Activated B cell treated with CpG ODN at 0.5 μM for 24 hours (primary cell): ENCODE measurements at regions not wholly inside any gene's neighbourhood (a gene's known extent, or its start where the extent isn't known, plus 50 kb on each side); places are given as distances from the start of the nearest gene placed in this dataset.

Source experiments
- ATAC-seq: fragments of 200-7000 bp; cut with Tn5 transposase; one replicate; pipeline ENCODE4 v1.10.0; 2021; ENCODE audit warnings: low read depth, mild to moderate bottlenecking, moderate library complexity
- CTCF ChIA-PET: fragments of 350-600 bp; sonication (Branson Sonifier 250); formaldehyde crosslinking; loops from one replicate; lab custom pipeline; 2021; ENCODE audit warnings: antibody characterized with exemption; lab: Charles Lee
- POLR2A ChIA-PET: fragments of 350-600 bp; sonication (Branson Sonifier 250); formaldehyde crosslinking; loops from one replicate; lab custom pipeline; 2021; ENCODE audit warnings: antibody characterized with exemption; lab: Charles Lee
- DNase-seq: peaks from one replicate; pipeline ENCODE4 v3.0.0; 2022
- H3K27ac Mint-ChIP-seq: one replicate; pipeline ENCODE4 v1.8.0; 2020; ENCODE audit warnings: mixed read lengths
- H3K27me3 Mint-ChIP-seq: one replicate; pipeline ENCODE4 v1.8.0; 2021; ENCODE audit warnings: mixed read lengths
- H3K36me3 Mint-ChIP-seq: one replicate; pipeline ENCODE4 v1.8.0; 2021; ENCODE audit warnings: low read depth, mixed read lengths
- H3K4me1 Mint-ChIP-seq: one replicate; pipeline ENCODE4 v1.8.0; 2021; ENCODE audit warnings: mixed read lengths
- H3K4me3 Mint-ChIP-seq: one replicate; pipeline ENCODE4 v1.8.0; 2020; ENCODE audit warnings: mild to moderate bottlenecking, mixed read lengths
- H3K9me3 Mint-ChIP-seq: one replicate; pipeline ENCODE4 v1.8.0; 2020; ENCODE audit warnings: mixed read lengths
- intact Hi-C: fragments of 100-400 bp; cut with micrococcal nuclease; formaldehyde crosslinking; loops from one replicate; pipeline ENCODE4 v1.15.1; 2024
- TF ChIP-seq, protein P1 (sequence below): fragments of 200-600 bp; IDR thresholded peaks from one replicate; pipeline ENCODE4 v1.8.0; 2022; ENCODE audit warnings: antibody characterized with exemption, mild to moderate bottlenecking

DNA sequence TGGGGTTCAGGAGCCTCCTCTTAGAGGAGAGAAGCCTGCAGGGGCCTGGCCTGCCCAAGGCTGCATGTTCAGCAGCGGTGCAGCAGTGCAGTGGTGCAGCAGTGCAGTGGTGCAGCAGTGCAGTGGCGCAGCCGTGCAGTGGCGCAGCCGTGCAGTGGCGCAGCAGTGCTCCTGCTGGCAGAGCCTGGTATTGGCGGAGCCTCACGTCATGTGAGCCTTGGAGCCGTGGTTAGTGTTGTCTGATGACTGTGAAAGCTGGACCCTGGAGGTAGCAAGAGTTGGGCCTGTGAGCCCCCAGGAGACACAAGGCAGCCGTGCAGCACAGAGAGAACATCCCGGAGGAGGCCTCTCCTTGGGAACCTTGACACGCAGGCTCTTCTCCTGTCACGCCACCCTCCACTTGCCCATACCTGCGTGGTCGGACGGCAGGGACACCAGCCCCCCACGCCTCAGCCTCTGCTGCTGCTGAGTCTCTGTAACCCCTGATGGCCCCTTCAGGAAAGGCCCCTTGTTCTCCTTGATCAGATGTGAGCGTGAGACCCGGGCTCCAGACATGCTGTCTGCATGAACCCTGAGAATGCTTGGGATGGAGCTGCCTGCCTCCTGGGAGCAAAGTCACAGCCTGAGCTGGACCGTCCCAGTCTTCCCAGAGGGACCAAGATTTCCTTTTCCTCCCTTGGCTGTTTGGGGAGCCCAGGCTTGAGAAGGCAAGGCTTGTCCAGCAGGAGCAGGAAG, 193.7 kb downstream of the KIF26A start:
- intact Hi-C loops: no loop called here
- Mint-ChIP-seq H3K27me3 (no peaks in the 10 kb centered on the region), H3K36me3 (no peaks in the 10 kb centered on the region), H3K4me1 (no peaks in the 10 kb centered on the region), H3K4me3 (no peak overlapping the region), H3K27ac (no peak overlapping the region), H3K9me3 (peaks cover 19% of the 10 kb centered on the region)
- POLR2A ChIA-PET: no interaction called here
- TF ChIP-seq, protein P1, sequence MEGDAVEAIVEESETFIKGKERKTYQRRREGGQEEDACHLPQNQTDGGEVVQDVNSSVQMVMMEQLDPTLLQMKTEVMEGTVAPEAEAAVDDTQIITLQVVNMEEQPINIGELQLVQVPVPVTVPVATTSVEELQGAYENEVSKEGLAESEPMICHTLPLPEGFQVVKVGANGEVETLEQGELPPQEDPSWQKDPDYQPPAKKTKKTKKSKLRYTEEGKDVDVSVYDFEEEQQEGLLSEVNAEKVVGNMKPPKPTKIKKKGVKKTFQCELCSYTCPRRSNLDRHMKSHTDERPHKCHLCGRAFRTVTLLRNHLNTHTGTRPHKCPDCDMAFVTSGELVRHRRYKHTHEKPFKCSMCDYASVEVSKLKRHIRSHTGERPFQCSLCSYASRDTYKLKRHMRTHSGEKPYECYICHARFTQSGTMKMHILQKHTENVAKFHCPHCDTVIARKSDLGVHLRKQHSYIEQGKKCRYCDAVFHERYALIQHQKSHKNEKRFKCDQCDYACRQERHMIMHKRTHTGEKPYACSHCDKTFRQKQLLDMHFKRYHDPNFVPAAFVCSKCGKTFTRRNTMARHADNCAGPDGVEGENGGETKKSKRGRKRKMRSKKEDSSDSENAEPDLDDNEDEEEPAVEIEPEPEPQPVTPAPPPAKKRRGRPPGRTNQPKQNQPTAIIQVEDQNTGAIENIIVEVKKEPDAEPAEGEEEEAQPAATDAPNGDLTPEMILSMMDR: no peak
- no peak for DNase-seq
- no peak for ATAC-seq
- CTCF ChIA-PET: no interaction called here

DNA sequence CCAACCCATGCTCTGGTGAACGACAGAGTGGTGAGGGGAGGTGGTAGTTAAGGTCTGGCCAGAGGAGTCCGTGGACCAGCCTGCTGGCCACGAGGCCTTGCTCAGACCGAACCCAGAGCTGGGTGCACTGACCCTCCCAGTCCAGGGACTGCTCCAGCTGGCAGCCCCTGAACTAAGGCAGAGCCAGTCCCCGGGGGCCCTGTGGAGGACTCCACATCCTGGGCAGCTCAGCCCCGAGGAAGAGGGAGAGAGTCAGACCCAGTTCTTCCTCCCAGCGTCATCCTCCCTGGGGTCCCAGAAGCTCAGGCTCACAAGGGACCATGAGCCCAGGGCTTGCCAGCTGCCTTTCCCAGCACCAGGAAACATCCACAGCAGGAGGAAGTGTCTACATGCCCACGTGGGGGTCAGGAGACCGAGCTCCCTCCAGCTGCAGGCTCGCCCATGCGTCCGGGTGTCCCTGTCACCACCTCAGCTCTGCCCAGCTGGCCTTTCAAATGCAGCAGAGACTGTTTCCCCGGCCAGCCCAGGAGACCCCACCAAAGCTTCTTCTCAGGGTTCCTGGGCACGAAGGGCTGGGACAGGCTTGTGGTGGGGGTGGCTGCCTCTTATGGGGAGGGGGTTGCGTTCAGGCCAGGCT, 194.4 kb downstream of the KIF26A start:
- DNase-seq (no peak), ATAC-seq (no peak)
- no peaks in the 10 kb centered on the region for H3K27me3 Mint-ChIP-seq
- no peaks in the 10 kb centered on the region for H3K36me3 Mint-ChIP-seq
- ChIA-PET POLR2A (no interaction called here), CTCF (no interaction called here)
- TF ChIP-seq, protein P1: no peak
- H3K27ac Mint-ChIP-seq: no peak overlapping the region
- H3K4me3 Mint-ChIP-seq: no peak overlapping the region
- no peaks in the 10 kb centered on the region for H3K4me1 Mint-ChIP-seq
- intact Hi-C loops: no loop called here
- H3K9me3 Mint-ChIP-seq: peaks cover 19% of the 10 kb centered on the region

DNA sequence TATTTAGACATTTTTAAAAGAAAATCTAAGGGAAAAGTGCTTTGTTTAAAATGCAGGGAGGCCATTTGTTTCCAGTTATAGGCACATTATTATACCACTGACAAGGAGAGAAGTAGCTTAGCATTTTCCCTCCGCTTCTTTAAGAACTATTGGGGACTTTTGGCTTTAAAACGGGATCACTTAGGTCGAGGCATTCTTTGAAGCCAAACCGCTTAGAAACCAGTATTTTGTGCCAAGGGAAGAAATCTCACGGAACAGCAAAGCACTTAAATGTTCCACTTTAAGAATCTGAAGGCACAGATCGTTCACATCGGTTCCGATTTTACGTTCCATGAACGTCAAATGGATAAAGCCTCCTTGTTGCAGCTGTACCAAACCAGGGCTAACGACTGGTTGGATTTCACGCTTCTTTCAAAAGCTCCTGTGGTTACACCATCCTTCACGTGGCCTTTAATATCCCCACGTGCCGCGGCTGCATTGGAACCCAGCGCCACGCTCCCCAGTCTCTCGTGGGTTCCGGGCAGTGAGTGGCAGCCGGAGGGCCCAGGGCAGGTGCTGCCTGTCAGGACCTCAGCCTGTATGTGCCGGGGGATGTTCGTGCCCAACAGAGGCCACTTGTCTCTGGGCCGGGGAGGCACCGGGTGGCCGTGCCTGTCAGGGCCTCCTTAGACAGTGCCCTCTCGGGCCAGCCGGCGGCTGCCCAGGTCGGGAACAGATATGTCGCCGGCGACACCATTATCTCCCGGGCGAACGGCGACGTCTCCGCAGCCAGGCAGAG, 195.4 kb downstream of the KIF26A start:
- TF ChIP-seq, protein P1: no peak
- H3K27ac Mint-ChIP-seq: no peak overlapping the region
- POLR2A ChIA-PET: no interaction called here
- H3K4me1 Mint-ChIP-seq: no peaks in the 10 kb centered on the region
- no peaks in the 10 kb centered on the region for H3K27me3 Mint-ChIP-seq
- intact Hi-C loops: no loop called here
- H3K9me3 Mint-ChIP-seq: peaks cover 22% of the 10 kb centered on the region
- H3K36me3 Mint-ChIP-seq: no peaks in the 10 kb centered on the region
- ATAC-seq (no peak), DNase-seq (no peak)
- no peak overlapping the region for H3K4me3 Mint-ChIP-seq
- CTCF ChIA-PET: no interaction called here

DNA sequence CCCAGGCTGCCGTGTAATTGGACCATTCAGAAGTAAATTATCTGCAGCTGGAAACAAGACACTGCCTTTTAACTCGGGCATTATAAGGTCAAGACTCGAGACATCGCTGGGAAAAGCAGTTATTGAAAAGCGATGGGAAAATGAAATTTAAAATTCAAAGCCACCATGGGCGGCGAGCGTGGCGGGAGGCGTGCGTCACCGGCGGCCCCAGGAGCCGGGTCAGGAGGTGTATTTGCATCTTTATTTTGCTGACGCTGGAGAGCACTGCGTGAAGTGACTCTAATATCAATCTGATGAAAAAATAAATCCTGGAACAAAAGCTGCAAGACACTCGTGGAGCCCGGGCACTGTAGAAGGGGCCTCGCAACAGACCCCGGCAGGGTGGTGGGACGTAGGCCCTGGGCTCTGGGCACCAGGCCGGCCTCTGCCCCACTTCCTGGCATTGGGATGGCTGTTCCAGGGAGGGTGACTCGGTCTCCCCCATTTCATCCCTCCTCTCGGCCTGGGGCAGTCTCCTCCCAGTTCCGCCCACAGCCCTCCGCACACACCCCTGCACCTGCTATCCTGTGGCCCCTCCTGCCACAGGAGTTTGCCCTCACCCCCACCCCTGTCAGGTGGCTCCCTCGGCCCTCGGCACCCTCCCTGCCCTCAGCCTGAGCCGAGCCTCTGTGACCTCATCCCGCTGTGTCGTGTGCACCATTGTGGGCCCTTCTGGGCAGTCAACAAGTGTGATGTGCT, 196.2 kb downstream of the KIF26A start:
- TF ChIP-seq, protein P1: no peak
- Mint-ChIP-seq H3K4me3 (no peak overlapping the region), H3K27ac (no peak overlapping the region), H3K9me3 (peaks cover 17% of the 10 kb centered on the region), H3K36me3 (no peaks in the 10 kb centered on the region), H3K27me3 (no peaks in the 10 kb centered on the region), H3K4me1 (no peaks in the 10 kb centered on the region)
- POLR2A ChIA-PET: no interaction called here
- DNase-seq (no peak), ATAC-seq (no peak)
- intact Hi-C loops: no loop called here
- CTCF ChIA-PET: no interaction called here
